AG10803 (cell line): ENCODE measurements at regions not wholly inside any gene's neighbourhood (a gene's known extent, or its start where the extent isn't known, plus 50 kb on each side); places are given as distances from the start of the nearest gene placed in this dataset.

Experiments used
- DNase-seq: peaks from one replicate; pipeline ENCODE4 v3.0.0; 2010; ENCODE audit warnings: low read depth
- H3K4me3 ChIP-seq: 2 replicates; pipeline ENCODE4 v1.5.1; 2011; ENCODE audit warnings: mild to moderate bottlenecking, low read length, control low read depth
- TF ChIP-seq, protein P1 (sequence below): conservative IDR thresholded peaks from 2 replicates; pipeline ENCODE4 v1.5.1; 2011; ENCODE audit warnings: mild to moderate bottlenecking, low read length, control low read depth, inconsistent platforms

- DNase-seq, result peak; percentile 65
- no peak overlapping the region for H3K4me3 ChIP-seq
- TF ChIP-seq, protein P1, sequence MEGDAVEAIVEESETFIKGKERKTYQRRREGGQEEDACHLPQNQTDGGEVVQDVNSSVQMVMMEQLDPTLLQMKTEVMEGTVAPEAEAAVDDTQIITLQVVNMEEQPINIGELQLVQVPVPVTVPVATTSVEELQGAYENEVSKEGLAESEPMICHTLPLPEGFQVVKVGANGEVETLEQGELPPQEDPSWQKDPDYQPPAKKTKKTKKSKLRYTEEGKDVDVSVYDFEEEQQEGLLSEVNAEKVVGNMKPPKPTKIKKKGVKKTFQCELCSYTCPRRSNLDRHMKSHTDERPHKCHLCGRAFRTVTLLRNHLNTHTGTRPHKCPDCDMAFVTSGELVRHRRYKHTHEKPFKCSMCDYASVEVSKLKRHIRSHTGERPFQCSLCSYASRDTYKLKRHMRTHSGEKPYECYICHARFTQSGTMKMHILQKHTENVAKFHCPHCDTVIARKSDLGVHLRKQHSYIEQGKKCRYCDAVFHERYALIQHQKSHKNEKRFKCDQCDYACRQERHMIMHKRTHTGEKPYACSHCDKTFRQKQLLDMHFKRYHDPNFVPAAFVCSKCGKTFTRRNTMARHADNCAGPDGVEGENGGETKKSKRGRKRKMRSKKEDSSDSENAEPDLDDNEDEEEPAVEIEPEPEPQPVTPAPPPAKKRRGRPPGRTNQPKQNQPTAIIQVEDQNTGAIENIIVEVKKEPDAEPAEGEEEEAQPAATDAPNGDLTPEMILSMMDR, result no peak
These were observed 63.5 kb upstream of the C10orf90 start for GRCh38 chr10:126734015-126734414.

DNA sequence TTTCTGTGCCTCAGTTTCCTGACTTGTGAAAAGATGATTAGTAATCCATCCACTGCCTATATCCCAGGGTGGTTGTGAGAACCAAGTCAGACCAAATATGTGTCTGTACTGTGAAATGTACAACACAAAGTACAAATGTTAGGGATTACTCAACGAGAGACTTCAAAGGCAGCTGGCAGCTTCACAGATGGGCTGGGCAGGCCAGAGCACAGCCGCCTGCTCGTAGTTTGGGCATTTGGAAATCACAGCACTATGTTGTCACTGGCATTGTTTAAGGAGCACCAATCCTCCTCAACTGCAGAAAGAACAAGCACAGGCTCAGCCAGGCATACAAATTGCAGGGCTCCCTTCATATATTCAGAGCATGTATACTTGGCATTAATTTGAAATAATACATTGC, 64.5 kb upstream of the C10orf90 start:
- peak; percentile 36 for DNase-seq
- TF ChIP-seq, protein P1, result no peak
- H3K4me3 ChIP-seq, result no peak overlapping the region

GRCh38 chr10:126736142-126736541, 65.6 kb upstream of the C10orf90 start:
- no peak for DNase-seq
- H3K4me3 ChIP-seq, result no peak overlapping the region
- TF ChIP-seq, protein P1, result no peak

GRCh38 chr10:126736727-126737126, 66.2 kb upstream of the C10orf90 start:
- H3K4me3 ChIP-seq, result no peak overlapping the region
- TF ChIP-seq, protein P1, result no peak
- no peak for DNase-seq

- no peak for DNase-seq
- TF ChIP-seq, protein P1, result no peak
- H3K4me3 ChIP-seq, result no peak overlapping the region
These were observed 67.5 kb upstream of the C10orf90 start for GRCh38 chr10:126738001-126738400.

- no peak overlapping the region for H3K4me3 ChIP-seq
- TF ChIP-seq, protein P1, result no peak
- no peak for DNase-seq
These were observed 74.1 kb upstream of the C10orf90 start for GRCh38 chr10:126744571-126744970.

GRCh38 chr10:126749015-126749655, 78.6 kb upstream of the C10orf90 start:
- H3K4me3 ChIP-seq, result no peak overlapping the region
- TF ChIP-seq, protein P1, result peak; percentile 94
- peak; percentile 82 for DNase-seq
